ENCODE measurements at regions not wholly inside any gene's neighbourhood (a gene's known extent, or its start where the extent isn't known, plus 50 kb on each side); places are given as distances from the start of the nearest gene placed in this dataset.
"Not testable (repeated sequence)": the region's sequence is repeated elsewhere in the genome, so short reads cannot be mapped to it uniquely, and the experiment has no call there.

GRCh38 chr9:84512493-84512892, 157.0 kb upstream of the NTRK2 start:
- no peak for DNase-seq

GRCh38 chr9:84513473-84513872, 156.1 kb upstream of the NTRK2 start:
- DNase-seq, result no peak

- no peak for DNase-seq
Measured at GRCh38 chr9:84513979-84514378, 155.6 kb upstream of the NTRK2 start.

GRCh38 chr9:84514421-84514820, 155.1 kb upstream of the NTRK2 start:
- no peak for DNase-seq

GRCh38 chr9:84517026-84517425, 152.5 kb upstream of the NTRK2 start:
- no peak for DNase-seq

GRCh38 chr9:84519413-84519812, 150.1 kb upstream of the NTRK2 start:
- DNase-seq, result no peak

GRCh38 chr9:84521208-84521607, 148.3 kb upstream of the NTRK2 start:
- DNase-seq, result no peak

- DNase-seq, result not testable (repeated sequence)
Measured at GRCh38 chr9:84526211-84526610, 143.3 kb upstream of the NTRK2 start.

GRCh38 chr9:84527060-84527720, 142.3 kb upstream of the NTRK2 start:
- DNase-seq, result not testable (repeated sequence)

- DNase-seq, result not testable (repeated sequence)
Measured at GRCh38 chr9:84535973-84536372, 133.6 kb upstream of the NTRK2 start.

- DNase-seq, result no peak
Measured at GRCh38 chr9:84538879-84539278, 130.7 kb upstream of the NTRK2 start.

GRCh38 chr9:84542554-84542953, 127.0 kb upstream of the NTRK2 start:
- no peak for DNase-seq

GRCh38 chr9:84554069-84554664, 115.4 kb upstream of the NTRK2 start:
- DNase-seq, result no peak

GRCh38 chr9:84556556-84556955, 113.0 kb upstream of the NTRK2 start:
- DNase-seq, result no peak

GRCh38 chr9:84557751-84558150, 111.8 kb upstream of the NTRK2 start:
- DNase-seq, result no peak

GRCh38 chr9:84563691-84564090, 105.8 kb upstream of the NTRK2 start:
- DNase-seq, result no peak

- no peak for DNase-seq
Measured at GRCh38 chr9:84567805-84568204, 101.7 kb upstream of the NTRK2 start.

GRCh38 chr9:84570482-84571154, 98.9 kb upstream of the NTRK2 start:
- DNase-seq, result no peak

- DNase-seq, result no peak
Measured at GRCh38 chr9:84573083-84573482, 96.4 kb upstream of the NTRK2 start.

GRCh38 chr9:84575705-84576104, 93.8 kb upstream of the NTRK2 start:
- DNase-seq, result no peak

GRCh38 chr9:84583866-84584265, 85.7 kb upstream of the NTRK2 start:
- no peak for DNase-seq

GRCh38 chr9:84586662-84587061, 82.9 kb upstream of the NTRK2 start:
- DNase-seq, result no peak

- no peak for DNase-seq
Measured at GRCh38 chr9:84587153-84587552, 82.4 kb upstream of the NTRK2 start.

- no peak for DNase-seq
Measured at GRCh38 chr9:84589542-84589941, 80.0 kb upstream of the NTRK2 start.

Data from NCI-H1048 (cell line).